ENCODE measurements at regions not wholly inside any gene's neighbourhood (a gene's known extent, or its start where the extent isn't known, plus 50 kb on each side); places are given as distances from the start of the nearest gene placed in this dataset.

DNA sequence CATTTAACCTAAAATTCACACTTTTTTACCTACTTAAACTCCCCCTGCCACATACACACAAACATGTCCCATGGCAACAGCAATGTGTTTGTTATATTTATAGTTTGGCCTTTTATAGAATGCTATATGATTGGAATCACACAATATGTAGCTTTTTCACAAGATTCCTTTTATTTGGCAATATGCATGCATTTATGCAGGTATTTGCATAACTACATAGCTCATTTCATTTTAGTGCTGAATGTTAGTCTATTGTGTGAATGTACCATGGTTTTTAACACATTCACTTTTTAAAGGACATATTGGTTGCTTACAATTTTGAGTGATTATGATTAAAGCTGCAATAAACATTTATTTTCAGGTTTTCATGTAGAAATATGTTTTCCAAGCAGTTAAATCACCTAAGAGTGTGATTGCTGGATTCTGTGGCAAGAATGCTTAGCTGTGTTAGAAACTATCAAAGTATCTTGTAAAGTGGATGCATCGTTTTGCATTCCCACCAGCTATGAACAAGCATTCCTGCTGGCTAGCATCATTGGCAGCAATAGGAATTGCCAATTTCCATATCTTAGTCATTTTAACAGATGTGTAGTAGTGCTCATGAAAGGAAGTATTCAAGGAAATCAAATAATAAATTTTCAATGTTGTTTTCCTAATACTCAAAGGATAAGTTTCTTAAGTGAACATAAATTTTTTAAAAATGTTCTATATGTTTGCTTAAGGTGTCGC is 557.0 kb downstream of the SLITRK1 start:
- no peak overlapping the region for H3K27ac ChIP-seq
- no peak overlapping the region for H3K4me3 ChIP-seq (IDR thresholded peaks at IDR 0.05; ENCODE audit: insufficient read depth, low read depth, low read length)
- TF ChIP-seq, protein P1, sequence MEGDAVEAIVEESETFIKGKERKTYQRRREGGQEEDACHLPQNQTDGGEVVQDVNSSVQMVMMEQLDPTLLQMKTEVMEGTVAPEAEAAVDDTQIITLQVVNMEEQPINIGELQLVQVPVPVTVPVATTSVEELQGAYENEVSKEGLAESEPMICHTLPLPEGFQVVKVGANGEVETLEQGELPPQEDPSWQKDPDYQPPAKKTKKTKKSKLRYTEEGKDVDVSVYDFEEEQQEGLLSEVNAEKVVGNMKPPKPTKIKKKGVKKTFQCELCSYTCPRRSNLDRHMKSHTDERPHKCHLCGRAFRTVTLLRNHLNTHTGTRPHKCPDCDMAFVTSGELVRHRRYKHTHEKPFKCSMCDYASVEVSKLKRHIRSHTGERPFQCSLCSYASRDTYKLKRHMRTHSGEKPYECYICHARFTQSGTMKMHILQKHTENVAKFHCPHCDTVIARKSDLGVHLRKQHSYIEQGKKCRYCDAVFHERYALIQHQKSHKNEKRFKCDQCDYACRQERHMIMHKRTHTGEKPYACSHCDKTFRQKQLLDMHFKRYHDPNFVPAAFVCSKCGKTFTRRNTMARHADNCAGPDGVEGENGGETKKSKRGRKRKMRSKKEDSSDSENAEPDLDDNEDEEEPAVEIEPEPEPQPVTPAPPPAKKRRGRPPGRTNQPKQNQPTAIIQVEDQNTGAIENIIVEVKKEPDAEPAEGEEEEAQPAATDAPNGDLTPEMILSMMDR (conservative IDR thresholded peaks at IDR 0.05; ENCODE audit: low read depth, low read length): no peak
- H3K4me2 ChIP-seq: no peak overlapping the region
- no peaks in the 10 kb centered on the region for H3K27me3 ChIP-seq (ENCODE audit: insufficient read depth, low read depth)
- no peaks in the 10 kb centered on the region for H3K79me2 ChIP-seq (ENCODE audit: insufficient read depth, low read depth)
- H3K4me1 ChIP-seq (ENCODE audit: low read depth, poor library complexity, severe bottlenecking): no peaks in the 10 kb centered on the region
- no peaks in the 10 kb centered on the region for H3K36me3 ChIP-seq (ENCODE audit: insufficient read depth)
- no peaks in the 10 kb centered on the region for H4K20me1 ChIP-seq (ENCODE audit: insufficient read depth)
- H2AFZ ChIP-seq (ENCODE audit: low read depth): no peak overlapping the region
- no peak overlapping the region for H3K9ac ChIP-seq

DNA sequence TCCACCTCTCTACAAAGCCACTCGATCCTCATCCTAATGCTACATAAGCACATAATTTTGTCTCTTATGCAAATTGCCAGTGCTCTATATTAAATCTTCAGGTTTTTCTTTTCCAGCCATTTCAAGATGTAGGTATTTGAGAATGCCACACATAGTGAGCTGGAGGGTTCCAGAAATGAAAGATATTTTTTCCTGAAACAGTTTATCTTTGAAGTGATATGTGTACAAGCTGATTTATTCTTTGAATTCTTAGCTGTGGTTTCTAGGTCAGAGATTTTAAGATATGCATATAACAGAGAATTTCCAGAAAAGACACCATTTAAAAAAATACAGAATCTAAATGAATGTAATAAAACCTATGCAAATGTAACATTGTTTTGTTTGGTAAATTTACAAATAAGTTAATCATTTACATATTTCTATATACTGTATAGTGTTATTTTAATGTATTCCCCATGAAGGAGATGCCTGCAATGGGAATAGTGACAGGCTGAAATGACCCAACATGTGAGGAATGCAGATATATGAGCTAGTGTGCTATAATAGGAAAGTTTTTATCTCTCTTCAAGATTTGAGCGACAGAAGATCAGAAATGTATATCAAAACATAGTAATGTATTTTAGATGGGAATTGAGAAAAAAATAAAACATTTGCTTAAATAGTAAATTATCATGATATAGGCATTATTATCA is 570.2 kb downstream of the SLITRK1 start:
- H3K9ac ChIP-seq: no peak overlapping the region
- H3K79me2 ChIP-seq (ENCODE audit: insufficient read depth, low read depth): no peaks in the 10 kb centered on the region
- H3K4me2 ChIP-seq: no peak overlapping the region
- no peaks in the 10 kb centered on the region for H3K27me3 ChIP-seq (ENCODE audit: insufficient read depth, low read depth)
- H3K36me3 ChIP-seq (ENCODE audit: insufficient read depth): no peaks in the 10 kb centered on the region
- no peaks in the 10 kb centered on the region for H4K20me1 ChIP-seq (ENCODE audit: insufficient read depth)
- no peak overlapping the region for H3K27ac ChIP-seq
- no peak overlapping the region for H3K4me3 ChIP-seq (IDR thresholded peaks at IDR 0.05; ENCODE audit: insufficient read depth, low read depth, low read length)
- TF ChIP-seq, protein P1 (conservative IDR thresholded peaks at IDR 0.05; ENCODE audit: low read depth, low read length): no peak
- no peak overlapping the region for H2AFZ ChIP-seq (ENCODE audit: low read depth)
- no peaks in the 10 kb centered on the region for H3K4me1 ChIP-seq (ENCODE audit: low read depth, poor library complexity, severe bottlenecking)

DNA sequence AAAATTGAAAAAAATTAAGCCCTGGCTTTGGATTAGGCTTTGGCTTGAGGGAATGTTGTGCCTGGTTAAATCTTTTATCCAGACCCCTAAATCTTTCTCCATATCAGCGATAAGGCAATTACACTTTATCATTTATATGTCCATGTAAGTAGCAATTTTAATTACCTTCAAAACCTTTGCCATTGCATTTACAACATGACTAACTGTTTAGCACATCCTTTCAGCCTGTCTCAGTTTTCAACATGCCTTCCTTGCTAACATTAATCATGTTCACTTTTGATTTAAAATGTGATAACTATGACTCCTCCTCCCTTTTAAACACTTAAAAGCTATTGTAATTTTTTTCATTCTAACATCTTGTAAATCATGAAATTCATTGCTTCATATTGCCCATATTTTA is 583.7 kb downstream of the SLITRK1 start:
- Histone ChIP-seq H3K79me2 (ENCODE audit: insufficient read depth, low read depth) (no peaks in the 10 kb centered on the region), H3K27me3 (ENCODE audit: insufficient read depth, low read depth) (no peaks in the 10 kb centered on the region), H3K4me2 (no peak overlapping the region), H3K27ac (no peak overlapping the region), H3K9ac (no peak overlapping the region), H3K4me3 (IDR thresholded peaks at IDR 0.05; ENCODE audit: insufficient read depth, low read depth, low read length) (no peak overlapping the region), H3K36me3 (ENCODE audit: insufficient read depth) (no peaks in the 10 kb centered on the region), H4K20me1 (ENCODE audit: insufficient read depth) (no peaks in the 10 kb centered on the region), H3K4me1 (ENCODE audit: low read depth, poor library complexity, severe bottlenecking) (no peaks in the 10 kb centered on the region), H2AFZ (ENCODE audit: low read depth) (no peak overlapping the region)
- TF ChIP-seq, protein P1 (conservative IDR thresholded peaks at IDR 0.05; ENCODE audit: low read depth, low read length): no peak

DNA sequence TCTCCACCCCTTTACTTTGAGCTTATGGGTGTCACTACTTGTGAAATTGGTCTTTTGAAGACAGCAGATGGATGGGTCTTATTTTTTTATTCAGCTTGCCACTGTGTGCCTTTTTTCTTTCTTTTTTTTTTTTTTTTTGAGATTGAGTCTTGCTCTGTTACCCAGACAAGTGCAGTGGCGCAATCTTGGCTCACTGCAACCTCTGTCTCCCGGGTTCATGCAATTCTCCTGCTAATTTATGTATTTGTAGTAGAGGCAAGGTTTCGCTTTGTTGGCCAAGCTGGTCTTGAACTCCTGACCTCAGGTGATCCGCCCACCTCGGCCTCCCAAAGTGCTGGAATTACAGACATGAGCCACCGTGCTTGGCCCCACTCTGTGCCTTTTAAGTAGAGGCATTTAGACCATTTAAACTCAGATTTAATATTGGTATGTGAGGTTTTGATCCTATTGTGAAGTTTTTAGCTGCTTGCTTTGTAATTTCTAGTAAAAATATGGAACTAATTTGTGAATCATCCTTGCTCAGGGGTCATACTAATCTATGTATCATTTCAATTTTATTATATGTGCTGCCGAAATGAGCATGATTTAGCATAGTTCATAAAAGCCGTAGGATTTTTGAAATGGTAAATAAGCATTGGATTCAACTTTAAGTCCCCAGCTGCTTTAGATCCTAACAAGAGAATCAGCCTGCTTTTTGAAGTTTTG is 584.5 kb downstream of the SLITRK1 start:
- no peaks in the 10 kb centered on the region for H3K36me3 ChIP-seq (ENCODE audit: insufficient read depth)
- no peaks in the 10 kb centered on the region for H3K4me1 ChIP-seq (ENCODE audit: low read depth, poor library complexity, severe bottlenecking)
- no peak overlapping the region for H3K27ac ChIP-seq
- TF ChIP-seq, protein P1 (conservative IDR thresholded peaks at IDR 0.05; ENCODE audit: low read depth, low read length): no peak
- no peak overlapping the region for H2AFZ ChIP-seq (ENCODE audit: low read depth)
- H3K27me3 ChIP-seq (ENCODE audit: insufficient read depth, low read depth): no peaks in the 10 kb centered on the region
- no peak overlapping the region for H3K4me2 ChIP-seq
- no peaks in the 10 kb centered on the region for H4K20me1 ChIP-seq (ENCODE audit: insufficient read depth)
- no peak overlapping the region for H3K4me3 ChIP-seq (IDR thresholded peaks at IDR 0.05; ENCODE audit: insufficient read depth, low read depth, low read length)
- no peak overlapping the region for H3K9ac ChIP-seq
- H3K79me2 ChIP-seq (ENCODE audit: insufficient read depth, low read depth): no peaks in the 10 kb centered on the region

All from KMS-11 (cell line).